Mammary epithelial cell (primary cell): ENCODE measurements at regions not wholly inside any gene's neighbourhood (a gene's known extent, or its start where the extent isn't known, plus 50 kb on each side); places are given as distances from the start of the nearest gene placed in this dataset.
"Not testable (repeated sequence)": the region's sequence is repeated elsewhere in the genome, so short reads cannot be mapped to it uniquely, and the experiment has no call there.

Source experiments
- EZH2 ChIP-seq: IDR thresholded peaks from 2 replicates; pipeline ENCODE4 v1.6.1; 2012; ENCODE audit warnings: low read length, inconsistent platforms, borderline replicate concordance
- TF ChIP-seq, protein P1 (sequence below), 2 donors: IDR thresholded peaks in 1 of 2; conservative IDR thresholded peaks in 1 of 2; 2 replicates each; pipeline ENCODE4 v1.5.1; 2011 to 2012; ENCODE audit warnings: inconsistent platforms in 2 of 2, low read length in 2 of 2, mild to moderate bottlenecking in 2 of 2, control low read depth in 1 of 2, low read depth in 1 of 2; ENCODE audit not compliant: insufficient read depth in 1 of 2; ENCODE audit errors: extremely low read depth in 1 of 2

DNA sequence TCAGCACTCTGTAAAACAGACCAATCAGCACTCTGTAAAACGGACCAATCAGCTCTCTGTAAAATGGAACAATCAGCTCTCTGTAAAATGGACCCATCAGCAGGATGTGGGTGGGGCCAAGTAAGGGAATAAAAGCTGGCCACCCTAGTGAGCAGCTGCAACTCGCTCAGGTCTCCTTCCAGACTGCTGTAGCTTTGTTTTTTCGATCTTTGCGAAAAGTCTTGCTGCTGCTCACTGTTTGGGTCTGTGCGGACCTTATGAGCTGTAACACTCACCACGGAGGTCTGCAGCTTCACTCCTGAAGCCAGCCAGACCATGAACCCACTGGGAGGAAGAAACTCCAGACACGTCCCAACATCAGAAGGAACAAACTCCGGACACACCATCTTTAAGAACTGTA lies 414.9 kb upstream of the DIPK2B start:
- TF ChIP-seq, protein P1, sequence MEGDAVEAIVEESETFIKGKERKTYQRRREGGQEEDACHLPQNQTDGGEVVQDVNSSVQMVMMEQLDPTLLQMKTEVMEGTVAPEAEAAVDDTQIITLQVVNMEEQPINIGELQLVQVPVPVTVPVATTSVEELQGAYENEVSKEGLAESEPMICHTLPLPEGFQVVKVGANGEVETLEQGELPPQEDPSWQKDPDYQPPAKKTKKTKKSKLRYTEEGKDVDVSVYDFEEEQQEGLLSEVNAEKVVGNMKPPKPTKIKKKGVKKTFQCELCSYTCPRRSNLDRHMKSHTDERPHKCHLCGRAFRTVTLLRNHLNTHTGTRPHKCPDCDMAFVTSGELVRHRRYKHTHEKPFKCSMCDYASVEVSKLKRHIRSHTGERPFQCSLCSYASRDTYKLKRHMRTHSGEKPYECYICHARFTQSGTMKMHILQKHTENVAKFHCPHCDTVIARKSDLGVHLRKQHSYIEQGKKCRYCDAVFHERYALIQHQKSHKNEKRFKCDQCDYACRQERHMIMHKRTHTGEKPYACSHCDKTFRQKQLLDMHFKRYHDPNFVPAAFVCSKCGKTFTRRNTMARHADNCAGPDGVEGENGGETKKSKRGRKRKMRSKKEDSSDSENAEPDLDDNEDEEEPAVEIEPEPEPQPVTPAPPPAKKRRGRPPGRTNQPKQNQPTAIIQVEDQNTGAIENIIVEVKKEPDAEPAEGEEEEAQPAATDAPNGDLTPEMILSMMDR (conservative IDR thresholded peaks at IDR 0.05 in 1 of 2, IDR thresholded peaks at IDR 0.05 in 1 of 2; ENCODE audit: extremely low read depth in 1 of 2, insufficient read depth in 1 of 2, low read depth in 1 of 2, low read length in 2 of 2): not testable (repeated sequence)
- not testable (repeated sequence) for TF ChIP-seq EZH2
